GM18867 (cell line): ENCODE measurements at regions not wholly inside any gene's neighbourhood (a gene's known extent, or its start where the extent isn't known, plus 50 kb on each side); places are given as distances from the start of the nearest gene placed in this dataset.

Experiments used
- ATAC-seq: cut with Tn5 transposase; IDR thresholded peaks from one replicate; pipeline ENCODE4 v1.9.1; 2021; ENCODE audit warnings: mild to moderate bottlenecking, moderate library complexity; ENCODE audit not compliant: unreplicated experiment

GRCh38 chr2:145184741-145185651 is 665.1 kb upstream of the ZEB2 start:
- ATAC-seq = no peak

- no peak for ATAC-seq
Measured at GRCh38 chr2:145169285-145169684, 649.4 kb upstream of the ZEB2 start.

- ATAC-seq = no peak
Measured at GRCh38 chr2:145168091-145168490, 648.2 kb upstream of the ZEB2 start.

- no peak for ATAC-seq
Measured at GRCh38 chr2:145166731-145167302, 646.9 kb upstream of the ZEB2 start.

- ATAC-seq = no peak
Measured at GRCh38 chr2:145161656-145162055, 641.7 kb upstream of the ZEB2 start.

GRCh38 chr2:145160855-145161254 is 640.9 kb upstream of the ZEB2 start:
- ATAC-seq = no peak

GRCh38 chr2:145159676-145160075 is 639.8 kb upstream of the ZEB2 start:
- ATAC-seq = no peak

GRCh38 chr2:145157741-145158591 is 638.0 kb upstream of the ZEB2 start:
- no peak for ATAC-seq

GRCh38 chr2:145157036-145157675 is 637.2 kb upstream of the ZEB2 start:
- ATAC-seq = no peak

GRCh38 chr2:145156199-145156598 is 636.3 kb upstream of the ZEB2 start:
- no peak for ATAC-seq

- no peak for ATAC-seq
Measured at GRCh38 chr2:145155196-145155595, 635.3 kb upstream of the ZEB2 start.

GRCh38 chr2:145154731-145155130 is 634.8 kb upstream of the ZEB2 start:
- ATAC-seq = no peak

- ATAC-seq = no peak
Measured at GRCh38 chr2:145146691-145147090, 626.8 kb upstream of the ZEB2 start.

GRCh38 chr2:145144131-145144728 is 624.3 kb upstream of the ZEB2 start:
- no peak for ATAC-seq

GRCh38 chr2:145141981-145142380 is 622.1 kb upstream of the ZEB2 start:
- ATAC-seq = no peak

- no peak for ATAC-seq
Measured at GRCh38 chr2:145140658-145141057, 620.7 kb upstream of the ZEB2 start.

GRCh38 chr2:145138626-145139025 is 618.7 kb upstream of the ZEB2 start:
- ATAC-seq = no peak

- ATAC-seq = no peak
Measured at GRCh38 chr2:145137901-145138300, 618.0 kb upstream of the ZEB2 start.

GRCh38 chr2:145137211-145137610 is 617.3 kb upstream of the ZEB2 start:
- ATAC-seq = no peak

- no peak for ATAC-seq
Measured at GRCh38 chr2:145136702-145137101, 616.8 kb upstream of the ZEB2 start.

GRCh38 chr2:145126146-145126545 is 606.2 kb upstream of the ZEB2 start:
- no peak for ATAC-seq
